ENCODE measurements at regions not wholly inside any gene's neighbourhood (a gene's known extent, or its start where the extent isn't known, plus 50 kb on each side); places are given as distances from the start of the nearest gene placed in this dataset.

GRCh38 chr15:57861034-57861638 lies 154.6 kb downstream of the POLR2M start:
- TF ChIP-seq USF1 (IDR thresholded peaks at IDR 0.05) (no peak), TAF1 (IDR thresholded peaks at IDR 0.05; ENCODE audit: low read depth) (no peak), CREB1 (IDR thresholded peaks at IDR 0.05; ENCODE audit: low read depth) (no peak), REST (IDR thresholded peaks at IDR 0.05; ENCODE audit: low read depth) (no peak), RAD21 (IDR thresholded peaks at IDR 0.05; ENCODE audit: low read depth) (peak; percentile 66), MAX (IDR thresholded peaks at IDR 0.05) (no peak), YY1 (IDR thresholded peaks at IDR 0.05; ENCODE audit: low read depth) (no peak)

- TF ChIP-seq RAD21 (IDR thresholded peaks at IDR 0.05; ENCODE audit: low read depth), result no peak
- no peak for TF ChIP-seq FOXM1 (IDR thresholded peaks at IDR 0.05; ENCODE audit: borderline replicate concordance, low read depth)
- TF ChIP-seq CEBPB (IDR thresholded peaks at IDR 0.05), result no peak
- no peak for TF ChIP-seq TAF1 (IDR thresholded peaks at IDR 0.05; ENCODE audit: low read depth)
- TF ChIP-seq TCF12 (IDR thresholded peaks at IDR 0.05; ENCODE audit: low read depth), result no peak
- TF ChIP-seq ZBTB7A (IDR thresholded peaks at IDR 0.05; ENCODE audit: low read depth), result no peak
- no peak for TF ChIP-seq USF1 (IDR thresholded peaks at IDR 0.05)
- TF ChIP-seq MAX (IDR thresholded peaks at IDR 0.05), result no peak
- no peak for TF ChIP-seq CREB1 (IDR thresholded peaks at IDR 0.05; ENCODE audit: low read depth)
- TF ChIP-seq TEAD4 (IDR thresholded peaks at IDR 0.05), result no peak
- TF ChIP-seq NFIC (IDR thresholded peaks at IDR 0.05), result no peak
- TF ChIP-seq EGR1 (IDR thresholded peaks at IDR 0.05), result no peak
- TF ChIP-seq EP300 (IDR thresholded peaks at IDR 0.05; ENCODE audit: borderline replicate concordance), result no peak
Observed at GRCh38 chr15:57861815-57862586, 155.5 kb downstream of the POLR2M start.

- TF ChIP-seq RAD21 (IDR thresholded peaks at IDR 0.05; ENCODE audit: low read depth) (no peak), YY1 (IDR thresholded peaks at IDR 0.05; ENCODE audit: low read depth) (no peak), CREB1 (IDR thresholded peaks at IDR 0.05; ENCODE audit: low read depth) (no peak), EGR1 (IDR thresholded peaks at IDR 0.05) (no peak), USF1 (IDR thresholded peaks at IDR 0.05) (no peak), NFIC (IDR thresholded peaks at IDR 0.05) (no peak), MAX (IDR thresholded peaks at IDR 0.05) (no peak), TEAD4 (IDR thresholded peaks at IDR 0.05) (no peak), REST (IDR thresholded peaks at IDR 0.05; ENCODE audit: low read depth) (no peak), ZBTB7A (IDR thresholded peaks at IDR 0.05; ENCODE audit: low read depth) (no peak), EP300 (IDR thresholded peaks at IDR 0.05; ENCODE audit: borderline replicate concordance) (no peak)
Observed at GRCh38 chr15:57862761-57863160, 156.2 kb downstream of the POLR2M start.

GRCh38 chr15:57865294-57865693 lies 158.8 kb downstream of the POLR2M start:
- TF ChIP-seq RAD21 (IDR thresholded peaks at IDR 0.05; ENCODE audit: low read depth), result peak; percentile 41
- no peak for TF ChIP-seq TEAD4 (IDR thresholded peaks at IDR 0.05)

GRCh38 chr15:57866149-57866736 lies 159.7 kb downstream of the POLR2M start:
- TF ChIP-seq RAD21 (IDR thresholded peaks at IDR 0.05; ENCODE audit: low read depth) (peak; percentile 61), MAX (IDR thresholded peaks at IDR 0.05) (no peak)

Measured in Ishikawa (cell line).